GM19023 (cell line): ENCODE measurements at regions not wholly inside any gene's neighbourhood (a gene's known extent, or its start where the extent isn't known, plus 50 kb on each side); places are given as distances from the start of the nearest gene placed in this dataset.

Experiments used
- ATAC-seq: cut with Tn5 transposase; IDR thresholded peaks from one replicate; pipeline ENCODE4 v1.9.1; 2021; ENCODE audit warnings: mild to moderate bottlenecking, moderate library complexity; ENCODE audit not compliant: unreplicated experiment

- ATAC-seq = no peak
Measured at GRCh38 chr3:153311541-153311940, 149.5 kb downstream of the RAP2B start.

GRCh38 chr3:153313302-153313965 lies 151.4 kb downstream of the RAP2B start:
- no peak for ATAC-seq

GRCh38 chr3:153314038-153314437 lies 152.0 kb downstream of the RAP2B start:
- ATAC-seq = no peak

- no peak for ATAC-seq
Measured at GRCh38 chr3:153315781-153316180, 153.8 kb downstream of the RAP2B start.

GRCh38 chr3:153319705-153320554 lies 157.9 kb downstream of the RAP2B start:
- no peak for ATAC-seq

- no peak for ATAC-seq
Measured at GRCh38 chr3:153320585-153321128, 158.6 kb downstream of the RAP2B start.

- no peak for ATAC-seq
Measured at GRCh38 chr3:153328690-153329089, 166.7 kb downstream of the RAP2B start.

- no peak for ATAC-seq
Measured at GRCh38 chr3:153330901-153331300, 168.9 kb downstream of the RAP2B start.

GRCh38 chr3:153331676-153332075 lies 169.7 kb downstream of the RAP2B start:
- ATAC-seq = no peak

GRCh38 chr3:153334558-153334957 lies 172.5 kb downstream of the RAP2B start:
- no peak for ATAC-seq

GRCh38 chr3:153337369-153337768 lies 175.3 kb downstream of the RAP2B start:
- ATAC-seq = no peak

- ATAC-seq = no peak
Measured at GRCh38 chr3:153338487-153338886, 176.5 kb downstream of the RAP2B start.

- no peak for ATAC-seq
Measured at GRCh38 chr3:153339065-153339464, 177.0 kb downstream of the RAP2B start.

- ATAC-seq = no peak
Measured at GRCh38 chr3:153343988-153344782, 182.2 kb downstream of the RAP2B start.

- no peak for ATAC-seq
Measured at GRCh38 chr3:153348457-153349107, 186.6 kb downstream of the RAP2B start.

GRCh38 chr3:153349108-153349499 lies 187.1 kb downstream of the RAP2B start:
- ATAC-seq = no peak

- no peak for ATAC-seq
Measured at GRCh38 chr3:153350420-153350819, 188.4 kb downstream of the RAP2B start.

GRCh38 chr3:153354641-153355040 lies 192.6 kb downstream of the RAP2B start:
- no peak for ATAC-seq

GRCh38 chr3:153355559-153355958 lies 193.5 kb downstream of the RAP2B start:
- ATAC-seq = no peak

- no peak for ATAC-seq
Measured at GRCh38 chr3:153356908-153357307, 194.9 kb downstream of the RAP2B start.

GRCh38 chr3:153357436-153357835 lies 195.4 kb downstream of the RAP2B start:
- ATAC-seq = no peak
